ENCODE measurements at regions not wholly inside any gene's neighbourhood (a gene's known extent, or its start where the extent isn't known, plus 50 kb on each side); places are given as distances from the start of the nearest gene placed in this dataset.
A peak's percentile ranks its signal among the peaks of the same experiment; 100 is the strongest.
"Not testable (repeated sequence)": the region's sequence is repeated elsewhere in the genome, so short reads cannot be mapped to it uniquely, and the experiment has no call there.

DNA sequence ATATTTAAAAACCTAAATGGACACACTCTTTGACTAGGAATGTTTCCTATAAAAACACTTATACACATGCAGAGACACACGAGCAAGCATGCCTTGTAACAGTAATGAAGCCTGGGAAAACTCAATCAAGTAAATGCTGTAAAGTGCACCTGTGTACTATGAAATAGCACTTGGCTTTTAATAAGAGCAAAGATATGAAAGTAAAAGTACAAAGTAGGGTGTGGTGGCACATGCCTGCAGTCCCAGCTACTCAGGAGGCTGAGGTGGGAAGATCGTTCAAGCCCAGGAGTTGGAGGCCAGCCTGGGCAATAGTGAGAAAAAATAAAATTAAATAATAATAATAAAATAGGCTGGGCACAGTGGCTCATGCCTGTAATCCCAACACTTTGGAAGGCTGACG lies 166.9 kb upstream of the GRK3 start:
- DNase-seq: no peak

DNA sequence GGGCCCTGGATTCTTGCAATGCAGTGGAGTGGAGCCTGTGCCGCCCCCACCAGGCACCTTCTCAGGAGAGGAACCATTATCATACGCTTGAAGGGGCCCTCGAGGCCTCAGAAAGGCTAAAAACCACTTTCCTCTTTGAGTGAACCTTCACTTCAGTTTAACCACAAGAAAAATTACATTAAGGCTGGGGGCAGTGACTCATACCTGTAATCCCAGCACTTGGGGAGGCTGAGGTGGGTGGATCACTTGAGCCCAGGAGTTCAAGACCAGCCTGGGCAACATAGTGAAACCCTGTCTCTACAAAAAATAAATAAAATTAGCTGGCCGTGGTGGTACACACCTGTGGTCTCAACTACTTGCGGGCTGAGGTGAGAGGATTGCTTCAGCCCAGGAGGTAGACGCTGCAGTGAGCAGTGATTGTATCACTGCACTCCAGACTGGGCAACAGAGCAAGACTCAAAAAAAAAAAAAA lies 165.8 kb upstream of the GRK3 start:
- not testable (repeated sequence) for DNase-seq

DNA sequence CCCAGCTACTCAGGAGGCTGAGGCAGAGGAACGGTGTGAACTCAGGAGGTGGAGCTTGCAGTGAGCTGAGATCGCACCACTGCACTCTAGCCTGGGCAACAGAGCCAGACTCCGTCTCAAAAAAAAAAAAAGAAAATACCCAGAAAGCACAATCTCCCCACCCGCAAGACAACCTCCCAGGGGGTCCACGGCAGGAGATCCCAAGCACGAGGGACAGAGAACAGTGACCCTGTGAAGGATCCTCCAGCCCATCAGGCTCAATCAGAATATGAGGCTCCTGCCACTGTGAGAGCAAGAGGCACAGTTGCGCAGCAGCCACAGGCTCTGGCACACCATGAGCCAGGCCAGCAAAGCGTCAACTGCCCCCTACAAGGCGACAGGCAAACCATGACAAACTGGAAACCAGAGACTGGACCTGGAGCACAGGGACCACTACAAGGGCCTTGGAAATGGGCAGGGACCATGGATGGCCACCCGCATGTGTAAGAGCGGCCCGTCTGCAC lies 164.8 kb upstream of the GRK3 start:
- DNase-seq: no peak

DNA sequence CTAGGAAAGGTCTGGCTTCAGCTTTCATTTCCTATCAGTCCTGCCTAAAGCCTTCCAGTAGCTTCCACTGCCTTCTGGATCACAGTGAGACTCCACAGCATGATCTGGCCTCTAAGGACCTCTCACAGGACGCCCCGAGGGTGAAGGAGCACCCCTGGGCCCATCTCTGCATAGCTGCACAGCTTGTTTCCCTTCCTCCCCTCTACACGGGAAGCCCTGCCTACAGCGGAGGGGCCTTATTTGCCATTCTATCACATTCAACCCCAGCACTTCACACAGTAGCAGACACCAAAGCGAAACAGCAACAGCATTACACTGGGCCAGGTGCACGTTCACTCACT lies 162.3 kb upstream of the GRK3 start:
- no peak for DNase-seq

DNA sequence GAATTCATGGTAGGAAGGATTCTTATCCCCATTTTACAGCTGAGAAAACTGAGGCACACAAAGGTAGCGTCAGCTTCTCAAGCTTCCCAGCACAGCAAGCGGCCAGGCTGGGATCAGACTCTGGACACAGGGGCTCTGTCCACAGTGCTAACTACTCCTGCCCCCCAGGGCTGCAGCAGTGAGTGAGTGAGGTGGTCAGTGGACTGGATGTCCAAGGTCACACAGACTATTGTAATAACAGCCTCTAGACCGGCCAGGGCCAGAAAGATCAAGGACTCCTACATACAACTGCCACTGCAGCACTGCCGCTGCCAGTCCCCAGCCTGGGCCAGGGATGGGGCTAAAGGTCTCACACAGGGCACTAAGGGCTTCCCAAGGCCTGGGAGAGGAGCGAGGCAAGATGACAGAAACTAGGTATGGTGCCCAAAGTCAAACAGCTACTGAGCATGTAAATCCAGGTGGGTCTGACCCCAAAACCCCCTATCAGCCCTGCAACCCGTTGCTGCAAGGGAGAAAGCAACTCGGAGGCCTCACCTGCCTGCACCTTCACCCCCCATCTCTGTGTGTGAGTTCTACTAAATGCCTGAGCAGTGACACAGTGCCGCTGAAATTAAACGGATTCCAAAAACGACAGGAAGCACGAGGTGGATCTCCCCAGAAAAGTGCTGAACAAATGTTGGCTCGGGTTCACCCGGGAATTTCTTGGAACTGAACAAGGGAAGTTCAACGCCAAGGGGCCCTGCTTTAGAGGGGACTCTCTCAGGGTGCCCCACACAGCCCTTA lies 161.8 kb upstream of the GRK3 start:
- no peak for DNase-seq

DNA sequence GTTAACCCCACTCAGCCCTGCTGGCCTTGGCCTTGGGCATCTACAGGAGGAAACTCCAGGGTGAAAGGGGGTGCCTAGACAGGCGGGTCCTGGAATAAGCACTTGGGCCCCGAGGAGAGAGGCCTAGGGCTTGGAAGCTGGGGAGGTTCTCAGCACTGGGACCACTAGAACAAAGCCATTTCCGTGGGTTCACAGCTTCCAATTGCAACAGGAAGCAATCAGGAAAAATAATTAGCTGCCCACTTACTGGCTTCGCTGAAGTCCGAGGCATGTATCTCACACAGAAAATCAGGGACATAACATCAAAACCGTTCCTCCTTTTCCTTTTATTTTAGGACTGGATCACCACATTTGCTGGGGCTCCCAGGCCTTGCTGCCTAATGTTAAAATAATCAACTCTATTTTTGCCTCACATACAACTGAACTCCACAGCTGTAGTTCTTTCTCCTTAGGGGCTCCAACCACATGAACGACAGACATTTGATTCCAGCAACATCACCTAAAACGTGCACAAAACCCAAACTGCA lies 161.1 kb upstream of the GRK3 start:
- DNase-seq: no peak

DNA sequence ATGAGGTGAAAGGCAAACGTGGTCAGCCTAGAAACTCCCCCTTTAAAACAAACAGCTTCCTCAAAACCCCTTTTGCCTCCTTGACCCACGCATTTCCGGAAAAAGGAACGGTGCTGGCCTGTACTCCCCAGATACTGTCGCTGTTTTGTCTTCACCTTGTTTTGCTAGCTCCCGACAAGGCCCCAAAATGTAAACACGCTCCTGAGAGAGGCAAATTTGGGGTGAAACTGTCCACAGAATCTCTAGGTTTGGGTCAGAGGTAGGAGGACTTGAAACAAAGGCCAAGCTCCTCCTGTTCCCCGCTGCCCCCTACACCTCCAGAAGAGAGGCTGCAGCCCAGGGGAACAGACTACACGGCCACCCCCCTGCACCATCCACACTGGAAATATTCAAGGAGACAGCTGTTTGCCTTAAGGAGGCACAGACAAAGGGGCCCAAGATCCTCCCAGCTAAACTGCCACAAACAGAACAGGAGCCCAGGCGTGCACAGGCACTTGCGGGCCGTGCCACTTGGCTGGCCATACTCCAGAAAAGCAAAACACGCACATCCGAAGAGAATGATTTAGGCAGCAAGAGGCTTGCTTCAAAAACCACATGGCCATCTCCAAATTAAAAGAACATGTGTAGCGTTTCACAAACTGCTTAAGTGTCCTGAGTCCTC lies 160.5 kb upstream of the GRK3 start:
- peak; percentile 55 for DNase-seq

DNA sequence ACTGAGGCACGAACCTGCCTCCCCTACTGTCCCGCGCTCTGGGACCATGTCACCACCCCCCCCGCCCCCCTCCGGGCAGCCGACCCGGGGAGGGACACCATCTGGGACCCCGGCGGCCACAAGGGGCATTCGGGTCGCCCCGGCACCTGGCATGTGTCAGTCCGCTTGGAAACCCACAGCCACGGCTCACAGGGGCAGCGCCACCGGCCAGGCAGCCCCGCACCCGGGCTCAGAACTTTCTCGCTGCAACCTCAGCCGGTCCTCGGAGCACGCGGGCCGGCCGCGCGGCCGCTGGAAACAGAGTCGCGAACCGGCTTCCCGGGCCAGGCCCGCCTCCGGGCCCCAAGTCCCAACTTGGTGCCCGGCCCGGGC lies 159.9 kb upstream of the GRK3 start:
- DNase-seq: no peak

DNA sequence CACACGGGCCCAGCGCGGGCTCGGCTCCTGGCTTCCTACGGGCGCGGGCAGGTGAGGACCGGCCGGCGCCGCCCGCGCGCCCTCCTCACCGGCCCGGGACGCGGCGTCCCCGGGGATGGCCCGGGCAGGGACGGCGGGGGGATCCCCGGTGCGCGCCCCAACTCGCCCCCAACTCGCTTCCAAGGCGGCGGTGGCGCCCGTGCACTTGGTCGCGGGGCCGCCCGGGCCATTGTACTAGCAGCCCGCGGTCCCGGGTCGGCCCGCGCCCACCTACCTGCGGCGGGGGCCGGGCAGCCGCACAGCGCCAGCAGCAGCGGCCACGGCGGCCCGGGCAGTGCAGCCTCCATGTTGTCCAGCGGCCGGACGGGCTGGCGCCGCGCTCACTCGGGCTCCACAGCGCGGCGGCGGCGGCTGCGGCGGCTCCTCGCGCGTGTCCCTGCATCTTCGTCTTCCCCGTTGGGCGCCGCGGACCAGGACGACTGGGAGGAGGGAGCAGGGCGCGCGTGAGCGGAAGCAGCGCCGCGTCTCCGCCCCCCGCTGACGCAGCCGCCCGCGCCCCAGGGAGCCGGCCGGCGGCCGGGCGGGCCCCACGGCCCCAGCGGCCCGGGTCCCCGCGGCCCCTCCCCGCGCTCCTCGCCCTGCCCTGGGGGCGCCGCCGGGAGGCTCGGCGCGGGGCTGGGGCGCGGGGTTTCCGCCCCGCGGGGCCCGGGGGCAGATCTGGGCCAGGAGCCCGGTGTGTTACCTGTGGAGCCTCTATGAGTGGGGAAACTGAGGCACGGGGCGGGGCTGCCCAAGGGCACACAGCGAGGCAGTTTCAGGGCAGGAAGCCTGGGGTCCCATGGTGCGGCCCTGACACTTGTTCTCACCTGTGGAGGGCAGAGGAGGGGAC lies 159.3 kb upstream of the GRK3 start:
- DNase-seq: peak; percentile 64

DNA sequence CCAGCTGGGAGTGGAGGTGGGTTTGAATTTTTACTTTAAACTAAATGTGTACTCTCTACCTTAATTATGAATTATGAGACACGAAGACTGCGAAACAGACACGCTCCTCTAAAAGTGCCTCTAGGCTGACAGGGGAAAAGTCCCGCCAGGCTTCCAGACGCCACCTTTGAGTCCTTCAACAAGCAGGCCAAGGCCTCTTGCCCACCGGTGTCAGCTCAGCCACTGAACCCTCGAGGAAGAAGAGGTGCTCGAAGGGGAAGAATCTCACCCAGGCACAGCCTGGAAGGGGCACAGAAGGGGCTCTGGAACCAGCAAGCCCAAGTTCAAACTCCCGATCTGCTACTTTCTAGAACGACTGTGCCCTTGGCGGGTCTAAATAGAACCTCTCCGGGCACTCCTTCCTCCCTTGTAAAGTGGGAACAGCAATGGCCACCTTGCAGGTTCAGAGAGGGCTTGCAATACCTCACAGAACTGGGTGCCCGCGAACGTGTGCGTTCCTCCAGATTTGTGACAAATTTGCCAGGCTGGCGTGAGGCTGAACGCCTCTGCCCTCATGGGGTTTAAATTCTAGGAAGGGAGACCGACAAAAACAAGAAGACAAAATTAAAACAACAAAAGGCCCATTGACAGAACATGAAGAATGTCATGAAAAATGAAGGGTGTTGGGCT lies 158.5 kb upstream of the GRK3 start:
- DNase-seq: no peak

DNA sequence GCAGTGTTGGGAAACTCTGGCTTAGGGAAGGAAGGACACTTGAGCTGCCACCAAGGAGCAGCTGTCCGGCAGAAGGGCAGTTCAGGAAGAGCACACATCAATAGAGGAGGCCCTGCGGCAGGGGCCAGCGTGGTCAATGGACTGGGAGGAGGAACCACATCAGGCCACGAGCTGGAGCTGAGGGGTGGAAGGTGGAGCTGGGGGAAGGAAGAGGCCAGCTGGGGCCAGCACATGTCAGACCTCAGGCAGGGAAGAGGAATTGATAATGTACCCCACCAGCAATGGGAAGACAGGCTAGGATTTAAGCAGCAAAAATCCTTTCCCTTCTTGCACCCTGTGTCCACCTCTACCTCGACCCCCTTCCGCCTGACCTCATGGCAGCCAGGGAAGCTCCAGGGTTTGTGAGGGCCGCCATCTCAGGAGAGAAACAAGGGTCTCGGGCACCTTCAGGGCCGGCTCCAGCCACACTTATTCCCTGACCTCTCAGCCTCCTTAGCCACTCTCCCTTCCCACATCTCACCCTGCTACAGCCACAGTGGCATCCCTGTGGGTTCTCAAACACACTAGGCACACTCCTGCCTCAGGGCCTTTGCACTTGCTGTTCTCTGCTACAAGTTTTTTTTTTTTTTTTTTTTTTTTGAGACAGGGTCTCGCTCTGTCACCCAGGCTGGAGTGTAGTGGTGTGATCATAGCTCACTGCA lies 157.8 kb upstream of the GRK3 start:
- no peak for DNase-seq

DNA sequence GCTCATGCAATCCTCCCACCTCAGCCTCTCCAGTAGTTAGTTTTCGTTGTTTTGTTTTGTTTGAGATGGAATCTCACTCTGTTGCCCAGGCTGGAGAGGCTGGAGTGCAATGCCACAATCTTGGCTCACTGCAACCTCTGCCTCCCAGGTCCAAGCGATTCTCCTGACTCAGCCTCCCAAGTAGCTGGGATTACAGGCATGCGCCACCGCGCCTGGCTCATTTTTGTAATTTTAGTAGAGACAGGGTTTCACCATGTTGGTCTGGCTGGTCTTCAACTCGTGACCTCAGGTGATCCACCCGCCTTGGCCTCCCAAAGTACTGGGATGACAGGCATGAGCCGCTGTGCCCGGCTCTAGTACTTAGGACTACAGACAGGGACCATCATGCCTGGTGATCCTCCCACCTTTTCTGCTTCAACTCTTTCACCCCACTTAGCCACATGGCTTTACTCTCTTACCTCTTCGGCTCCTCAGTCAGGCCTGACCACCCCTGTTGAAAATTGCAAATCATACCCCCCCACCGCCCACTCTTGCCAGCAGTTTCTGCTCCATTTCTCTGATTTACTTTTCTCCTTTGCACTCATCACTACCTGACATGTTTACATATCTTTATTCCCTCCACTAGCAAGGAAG lies 157.1 kb upstream of the GRK3 start:
- no peak for DNase-seq

DNA sequence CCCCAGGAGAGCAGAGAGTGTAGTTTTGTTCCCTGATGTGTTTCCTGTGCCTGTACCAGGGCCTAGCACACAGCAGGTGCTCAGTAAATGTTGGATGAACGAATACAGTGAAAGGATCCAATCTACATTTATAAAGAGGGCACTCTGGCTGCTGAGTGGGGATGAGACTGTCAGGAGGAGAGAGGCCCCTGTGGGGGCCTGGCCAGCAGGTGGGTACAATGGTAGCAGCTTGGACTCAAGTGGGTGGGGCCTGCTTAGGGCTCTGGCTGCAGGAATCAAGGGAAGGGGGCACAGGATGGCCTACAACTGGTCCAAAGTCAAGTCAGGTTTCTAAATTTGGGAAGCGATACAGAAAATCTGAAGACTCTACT lies 156.6 kb upstream of the GRK3 start:
- DNase-seq: no peak

DNA sequence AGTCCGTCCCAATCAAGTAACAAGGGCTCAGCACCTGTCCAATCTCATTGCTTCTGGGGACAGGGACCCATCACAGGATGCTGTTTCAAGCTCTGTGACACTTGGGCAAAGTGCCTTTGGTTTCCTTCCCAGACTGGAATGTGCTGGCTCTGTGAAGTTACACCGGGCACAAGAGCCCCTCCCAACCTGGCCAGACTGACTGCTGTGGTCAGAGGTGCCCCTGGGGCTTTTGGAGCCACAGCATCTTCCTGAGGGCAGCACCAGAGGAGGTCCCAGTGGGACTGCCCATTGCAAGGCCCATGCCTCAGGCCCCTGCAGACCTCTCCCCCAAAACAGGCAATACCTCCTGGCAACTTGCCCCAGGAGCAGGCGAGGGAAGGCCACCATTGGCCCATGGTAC lies 155.2 kb upstream of the GRK3 start:
- DNase-seq: no peak

DNA sequence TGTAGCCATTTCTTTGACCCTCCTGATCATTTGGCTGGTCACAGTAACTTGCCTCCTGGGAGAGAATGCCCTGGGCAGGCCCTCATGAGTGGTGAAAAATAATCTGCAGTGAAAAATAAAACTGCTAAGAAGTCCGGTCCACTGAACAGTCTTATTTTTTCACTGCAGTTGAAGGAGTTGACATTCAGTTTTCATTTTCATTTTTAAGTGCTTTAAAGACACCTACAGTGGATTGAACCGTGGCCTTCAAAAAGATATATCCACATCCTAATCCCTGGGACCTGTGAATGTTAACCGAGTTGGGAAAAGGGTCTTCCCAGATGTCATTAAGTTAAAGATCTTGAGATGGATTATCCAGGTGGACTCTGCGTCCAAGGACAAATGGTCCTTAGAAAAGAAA lies 153.6 kb upstream of the GRK3 start:
- DNase-seq: no peak

DNA sequence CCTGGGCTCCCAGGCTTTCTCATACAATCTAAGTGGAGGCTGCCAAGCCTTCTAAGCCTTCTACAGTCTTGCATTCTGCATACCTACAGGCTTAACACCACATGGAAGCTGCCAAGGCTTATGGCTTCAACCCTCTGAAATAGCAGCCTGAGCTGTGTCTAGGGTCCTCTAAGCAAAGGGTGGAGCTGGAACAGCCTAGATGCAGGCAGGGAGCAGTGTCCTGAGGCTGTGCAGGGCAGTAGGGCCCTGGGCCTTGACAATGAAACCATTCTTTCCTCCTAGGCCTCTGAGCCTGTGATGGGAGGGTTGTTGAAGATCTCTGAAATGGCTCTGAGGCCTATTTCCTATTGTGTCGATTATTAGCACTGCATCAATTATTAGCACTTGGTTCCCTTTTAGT lies 150.9 kb upstream of the GRK3 start:
- DNase-seq: no peak

DNA sequence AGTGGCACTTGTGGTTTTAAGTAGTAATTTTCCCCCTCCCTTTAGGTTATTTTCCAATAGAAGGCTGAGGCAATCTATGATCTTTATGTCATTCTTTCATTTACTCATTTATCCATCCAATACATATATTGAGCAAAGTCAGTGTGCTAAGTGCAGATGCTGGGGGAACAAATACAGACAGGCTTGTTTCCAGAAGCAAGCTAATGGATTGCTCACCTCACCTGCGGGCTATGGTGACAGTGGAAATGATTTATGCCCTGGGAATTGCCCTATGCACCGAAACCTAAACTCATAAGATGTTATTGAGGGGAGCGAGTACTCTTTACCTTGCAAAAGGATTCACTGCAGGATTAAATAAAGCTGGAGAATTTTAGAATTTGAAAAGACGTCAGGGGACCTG lies 148.7 kb upstream of the GRK3 start:
- not testable (repeated sequence) for DNase-seq

DNA sequence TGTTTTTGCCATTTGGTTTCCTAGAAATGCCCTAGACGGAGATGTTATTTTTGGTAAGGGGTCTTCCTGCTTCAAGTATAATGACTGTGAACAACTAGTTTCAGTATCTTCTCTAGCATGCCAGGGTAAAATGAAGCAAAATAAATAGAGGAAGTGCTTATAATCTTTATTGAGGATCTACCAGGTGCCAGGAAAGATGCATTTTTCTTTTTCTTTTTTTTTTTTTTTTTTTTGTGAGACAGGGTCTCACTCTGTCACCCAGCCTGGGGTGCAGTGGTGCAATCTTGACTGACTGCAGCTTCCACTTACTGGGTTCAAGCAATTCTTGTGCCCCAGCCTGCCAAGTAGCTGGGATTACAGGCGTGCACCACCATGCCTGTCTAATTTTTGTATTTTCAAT lies 146.6 kb upstream of the GRK3 start:
- not testable (repeated sequence) for DNase-seq

DNA sequence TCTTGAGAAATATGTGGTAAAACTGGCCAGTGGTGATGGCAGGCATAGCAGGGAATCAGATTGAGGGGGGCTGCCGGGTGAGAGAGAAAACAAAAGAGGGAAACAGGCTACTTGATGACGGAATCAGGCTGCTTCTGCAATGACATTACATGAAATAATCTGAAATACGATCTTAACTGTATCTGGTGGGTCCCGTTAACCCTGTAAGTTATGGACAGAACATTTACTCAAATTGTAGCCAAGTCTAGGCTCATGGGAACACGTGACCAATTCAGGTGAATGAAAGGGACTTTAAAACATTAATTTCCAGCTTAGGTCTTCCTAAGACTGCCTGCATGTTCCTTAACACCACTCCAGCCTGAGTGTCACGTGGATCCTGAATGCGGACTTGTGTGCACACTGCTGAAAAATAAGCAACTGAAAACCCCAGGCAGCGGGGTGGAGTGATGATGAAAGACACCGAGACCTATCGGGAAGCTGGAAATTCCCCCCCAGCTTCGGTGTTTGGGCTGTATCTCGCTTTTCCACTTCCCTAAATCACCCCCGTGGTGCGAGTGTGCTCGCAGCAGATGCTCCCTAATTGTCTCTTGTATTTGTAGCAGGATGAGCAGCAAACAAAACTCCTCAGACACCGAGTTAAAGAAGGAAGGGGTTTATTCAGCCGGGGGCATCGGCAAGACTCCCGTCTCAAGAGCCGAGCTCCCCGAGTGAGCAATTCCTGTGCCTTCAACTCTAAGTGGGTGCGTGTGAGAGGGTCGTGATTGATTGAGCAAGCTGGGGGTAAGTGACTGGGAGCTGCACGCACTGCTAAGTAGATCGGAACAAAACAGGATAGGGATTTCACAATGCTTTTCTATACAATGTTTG lies 145.0 kb upstream of the GRK3 start:
- DNase-seq: no peak

DNA sequence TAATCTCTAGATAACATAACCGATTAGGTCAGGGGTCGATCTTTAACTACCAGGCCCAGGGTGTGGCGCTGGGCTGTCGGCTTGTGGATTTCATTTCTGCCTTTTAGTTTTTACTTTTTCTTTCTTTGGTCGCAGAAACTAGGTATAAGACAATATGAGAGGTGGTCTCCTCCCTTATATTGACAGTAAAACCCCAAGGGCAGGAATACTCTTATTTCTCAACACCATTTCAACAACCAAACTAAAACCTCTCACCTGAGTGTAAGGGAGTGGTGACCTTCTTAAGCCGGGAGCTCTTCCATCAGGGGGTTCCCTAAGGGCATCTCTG lies 144.4 kb upstream of the GRK3 start:
- DNase-seq: not testable (repeated sequence)

DNA sequence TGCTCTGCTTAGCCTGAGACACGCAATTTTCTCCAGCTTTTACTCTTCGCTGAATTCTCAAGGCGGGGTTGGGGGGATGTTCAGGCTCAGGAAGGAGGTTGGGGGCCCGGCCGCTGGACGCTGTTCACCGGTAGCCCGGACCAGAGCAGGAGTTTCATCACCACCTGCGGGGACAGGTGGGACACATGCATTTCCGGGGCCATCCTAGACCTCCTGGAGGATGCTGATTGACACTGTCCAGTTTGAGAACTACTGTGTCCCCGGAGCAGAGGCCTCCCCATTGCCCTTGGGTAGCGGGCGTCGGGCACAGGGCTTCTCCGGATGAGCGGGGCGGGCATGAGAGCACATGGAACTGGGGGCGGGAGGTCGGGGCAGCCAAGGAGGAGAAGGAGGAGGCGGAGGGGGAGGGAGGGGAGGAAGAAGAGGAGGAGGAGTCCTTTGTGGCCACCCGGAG lies 144.0 kb upstream of the GRK3 start:
- DNase-seq: no peak

Measured in NCI-H82 (cell line).